ENCODE measurements at regions not wholly inside any gene's neighbourhood (a gene's known extent, or its start where the extent isn't known, plus 50 kb on each side); places are given as distances from the start of the nearest gene placed in this dataset.

GRCh38 chr1:239574112-239574511, 187.7 kb downstream of the CHRM3 start:
- TF ChIP-seq CTCF (conservative IDR thresholded peaks at IDR 0.05; ENCODE audit: low read depth, low read length) (no peak), EZH2 (IDR thresholded peaks at IDR 0.05; ENCODE audit: low read length, unreplicated experiment) (no peak), EZH2phosphoT487 (IDR thresholded peaks at IDR 0.05; ENCODE audit: borderline replicate concordance, low read length) (no peak)

All from PC-3 (cell line).